ENCODE measurements at regions not wholly inside any gene's neighbourhood (a gene's known extent, or its start where the extent isn't known, plus 50 kb on each side); places are given as distances from the start of the nearest gene placed in this dataset.

DNA sequence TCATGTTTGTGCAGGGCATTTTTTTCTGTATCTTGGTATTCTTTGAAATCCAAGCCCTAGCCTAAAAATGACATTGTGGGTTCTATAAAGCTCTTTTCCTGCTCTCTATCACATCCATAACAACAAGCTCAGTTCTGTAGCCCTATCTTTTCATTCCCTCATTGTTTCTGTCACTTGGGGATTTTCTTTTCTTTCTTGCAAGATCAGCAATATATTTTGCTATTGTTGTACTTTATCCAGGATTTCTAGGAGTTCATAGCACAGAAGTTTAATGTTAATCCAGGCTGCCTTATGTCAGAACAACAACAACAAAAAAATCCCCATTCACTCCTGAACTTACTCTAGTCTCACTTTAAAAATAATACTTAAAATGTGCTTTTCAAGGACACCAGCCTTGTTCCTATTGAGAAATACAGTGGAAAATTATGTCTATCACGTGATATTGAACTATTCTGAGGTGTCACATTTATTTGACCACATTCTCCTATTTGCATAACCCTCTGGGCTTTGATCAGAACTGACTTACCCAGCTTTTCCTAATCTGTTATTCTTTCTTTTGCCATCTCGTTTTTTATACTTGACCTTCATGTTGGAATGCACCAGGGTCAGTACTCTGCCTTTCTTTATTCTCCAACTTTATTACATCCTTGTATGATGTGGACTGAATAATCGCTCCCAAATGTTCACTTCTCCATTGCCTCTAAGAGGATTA is 112.8 kb downstream of the MAGEB5 start:
- intact Hi-C loops (cut with DNase I), result no loop called here
- no peaks in the 10 kb centered on the region for H3K36me3 ChIP-seq
- ATAC-seq, result no peak
- H3K4me1 ChIP-seq, result no peaks in the 10 kb centered on the region
- H3K4me3 ChIP-seq, result no peak overlapping the region
- TF ChIP-seq, protein P1, sequence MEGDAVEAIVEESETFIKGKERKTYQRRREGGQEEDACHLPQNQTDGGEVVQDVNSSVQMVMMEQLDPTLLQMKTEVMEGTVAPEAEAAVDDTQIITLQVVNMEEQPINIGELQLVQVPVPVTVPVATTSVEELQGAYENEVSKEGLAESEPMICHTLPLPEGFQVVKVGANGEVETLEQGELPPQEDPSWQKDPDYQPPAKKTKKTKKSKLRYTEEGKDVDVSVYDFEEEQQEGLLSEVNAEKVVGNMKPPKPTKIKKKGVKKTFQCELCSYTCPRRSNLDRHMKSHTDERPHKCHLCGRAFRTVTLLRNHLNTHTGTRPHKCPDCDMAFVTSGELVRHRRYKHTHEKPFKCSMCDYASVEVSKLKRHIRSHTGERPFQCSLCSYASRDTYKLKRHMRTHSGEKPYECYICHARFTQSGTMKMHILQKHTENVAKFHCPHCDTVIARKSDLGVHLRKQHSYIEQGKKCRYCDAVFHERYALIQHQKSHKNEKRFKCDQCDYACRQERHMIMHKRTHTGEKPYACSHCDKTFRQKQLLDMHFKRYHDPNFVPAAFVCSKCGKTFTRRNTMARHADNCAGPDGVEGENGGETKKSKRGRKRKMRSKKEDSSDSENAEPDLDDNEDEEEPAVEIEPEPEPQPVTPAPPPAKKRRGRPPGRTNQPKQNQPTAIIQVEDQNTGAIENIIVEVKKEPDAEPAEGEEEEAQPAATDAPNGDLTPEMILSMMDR (IDR thresholded peaks at IDR 0.05), result no peak
- no peaks in the 10 kb centered on the region for H3K27me3 ChIP-seq (ENCODE audit: low read depth)
- H3K27ac ChIP-seq, result no peak overlapping the region
- H3K9me3 ChIP-seq, result no peaks in the 10 kb centered on the region
- no peak for DNase-seq

DNA sequence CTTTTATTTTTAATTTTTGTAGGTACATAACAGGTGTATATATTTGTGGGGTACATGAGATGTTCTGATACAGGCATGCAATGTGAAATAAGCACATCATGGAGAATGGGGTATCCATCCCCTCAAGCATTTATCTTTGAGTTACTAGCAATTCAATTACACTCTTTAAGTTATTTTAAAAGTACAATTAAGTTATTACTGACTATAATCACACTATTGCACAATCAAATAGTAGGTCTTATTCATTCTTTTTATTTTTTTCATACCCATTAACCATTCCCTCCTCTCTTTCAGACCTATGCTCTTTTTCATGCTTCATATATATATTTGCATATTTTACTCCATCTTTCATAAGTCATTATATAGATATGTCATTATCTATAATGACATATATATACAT is 93.3 kb downstream of the MAGEB5 start:
- H3K4me1 ChIP-seq, result no peaks in the 10 kb centered on the region
- H3K27ac ChIP-seq, result no peak overlapping the region
- H3K9me3 ChIP-seq, result no peaks in the 10 kb centered on the region
- no peaks in the 10 kb centered on the region for H3K36me3 ChIP-seq
- ATAC-seq, result no peak
- no peak for DNase-seq
- H3K27me3 ChIP-seq (ENCODE audit: low read depth), result no peaks in the 10 kb centered on the region
- H3K4me3 ChIP-seq, result no peak overlapping the region
- TF ChIP-seq, protein P1 (IDR thresholded peaks at IDR 0.05), result no peak
- intact Hi-C loops (cut with DNase I), result no loop called here

DNA sequence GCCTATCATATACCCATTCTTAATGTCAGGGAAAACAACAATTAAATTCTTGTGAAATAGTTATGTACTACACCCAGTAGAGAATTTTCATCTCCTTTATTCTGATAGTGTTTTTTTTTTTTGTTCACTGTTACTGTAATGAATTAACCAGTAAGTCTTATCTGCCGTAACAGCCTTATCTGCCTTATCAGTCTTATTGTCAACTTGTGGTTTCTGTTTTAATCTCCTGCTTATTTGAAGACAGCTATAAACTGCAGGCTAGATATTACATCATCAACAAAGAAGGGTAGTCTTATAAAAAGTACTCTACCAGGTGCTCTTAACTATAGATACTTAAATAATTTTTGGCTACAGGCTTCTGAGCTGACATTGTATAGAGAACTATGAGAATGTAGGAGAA is 79.5 kb downstream of the MAGEB5 start:
- TF ChIP-seq, protein P1 (IDR thresholded peaks at IDR 0.05), result no peak
- Histone ChIP-seq H3K27me3 (ENCODE audit: low read depth) (no peaks in the 10 kb centered on the region), H3K36me3 (no peaks in the 10 kb centered on the region), H3K4me3 (no peak overlapping the region), H3K4me1 (no peaks in the 10 kb centered on the region), H3K9me3 (no peaks in the 10 kb centered on the region), H3K27ac (no peak overlapping the region)
- intact Hi-C loops (cut with DNase I), result no loop called here
- ATAC-seq (no peak), DNase-seq (no peak)

DNA sequence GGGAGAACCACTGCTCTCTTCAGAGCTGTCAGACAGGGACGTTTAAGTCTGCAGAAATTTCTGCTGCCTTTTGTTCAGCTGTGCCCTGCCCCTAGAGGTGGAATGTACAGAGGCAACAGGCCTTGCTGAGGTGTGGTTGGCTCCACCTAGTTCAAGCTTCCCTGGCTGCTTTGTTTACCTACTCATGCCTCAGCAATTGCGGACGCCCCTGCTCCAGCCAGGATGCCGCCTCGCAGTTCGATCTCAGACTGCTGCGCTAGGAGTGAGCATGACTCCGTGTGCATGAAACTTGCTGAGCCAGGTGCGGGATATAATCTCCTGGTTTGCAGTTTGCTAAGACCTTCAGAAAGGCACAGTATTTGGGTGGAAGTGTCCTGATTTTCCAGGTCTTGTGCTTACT is 70.9 kb downstream of the MAGEB5 start:
- no peaks in the 10 kb centered on the region for H3K4me1 ChIP-seq
- intact Hi-C loops (cut with DNase I), result no loop called here
- no peaks in the 10 kb centered on the region for H3K36me3 ChIP-seq
- H3K27me3 ChIP-seq (ENCODE audit: low read depth), result no peaks in the 10 kb centered on the region
- TF ChIP-seq, protein P1 (IDR thresholded peaks at IDR 0.05), result no peak
- ATAC-seq, result no peak
- no peak overlapping the region for H3K27ac ChIP-seq
- no peak overlapping the region for H3K4me3 ChIP-seq
- DNase-seq, result no peak
- H3K9me3 ChIP-seq, result no peaks in the 10 kb centered on the region

Measured in lower lobe of right lung (tissue), 2 donors.